ENCODE measurements at regions not wholly inside any gene's neighbourhood (a gene's known extent, or its start where the extent isn't known, plus 50 kb on each side); places are given as distances from the start of the nearest gene placed in this dataset.

GRCh38 chr7:80387634-80388193, 124.2 kb downstream of the GNAT3 start:
- TF ChIP-seq, protein P1, sequence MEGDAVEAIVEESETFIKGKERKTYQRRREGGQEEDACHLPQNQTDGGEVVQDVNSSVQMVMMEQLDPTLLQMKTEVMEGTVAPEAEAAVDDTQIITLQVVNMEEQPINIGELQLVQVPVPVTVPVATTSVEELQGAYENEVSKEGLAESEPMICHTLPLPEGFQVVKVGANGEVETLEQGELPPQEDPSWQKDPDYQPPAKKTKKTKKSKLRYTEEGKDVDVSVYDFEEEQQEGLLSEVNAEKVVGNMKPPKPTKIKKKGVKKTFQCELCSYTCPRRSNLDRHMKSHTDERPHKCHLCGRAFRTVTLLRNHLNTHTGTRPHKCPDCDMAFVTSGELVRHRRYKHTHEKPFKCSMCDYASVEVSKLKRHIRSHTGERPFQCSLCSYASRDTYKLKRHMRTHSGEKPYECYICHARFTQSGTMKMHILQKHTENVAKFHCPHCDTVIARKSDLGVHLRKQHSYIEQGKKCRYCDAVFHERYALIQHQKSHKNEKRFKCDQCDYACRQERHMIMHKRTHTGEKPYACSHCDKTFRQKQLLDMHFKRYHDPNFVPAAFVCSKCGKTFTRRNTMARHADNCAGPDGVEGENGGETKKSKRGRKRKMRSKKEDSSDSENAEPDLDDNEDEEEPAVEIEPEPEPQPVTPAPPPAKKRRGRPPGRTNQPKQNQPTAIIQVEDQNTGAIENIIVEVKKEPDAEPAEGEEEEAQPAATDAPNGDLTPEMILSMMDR (optimal IDR thresholded peaks at IDR 0.05 in 1 of 3, IDR thresholded peaks at IDR 0.05 in 1 of 3, conservative IDR thresholded peaks at IDR 0.05 in 1 of 3; ENCODE audit: extremely low read depth in 1 of 3, insufficient read depth in 2 of 3, low read length in 3 of 3) = no peak
- no peak for TF ChIP-seq EZH2 (IDR thresholded peaks at IDR 0.05; ENCODE audit: low read length)

All from keratinocyte (primary cell).